Peyer's patch (tissue), 4 donors: ENCODE measurements at regions not wholly inside any gene's neighbourhood (a gene's known extent, or its start where the extent isn't known, plus 50 kb on each side); places are given as distances from the start of the nearest gene placed in this dataset.

Source experiments
- DNase-seq, 3 donors: peaks; one replicate each; pipeline ENCODE4 v3.0.0-alpha.2; 2017 to 2019
- H3K27ac ChIP-seq, 4 donors: fragments of 200-600 bp; sonication (generic); one replicate each; pipeline ENCODE4 v1.5.1; 2016 to 2019
- H3K27me3 ChIP-seq, 2 donors: fragments of 200-600 bp; sonication (generic); one replicate each; pipeline ENCODE4 v1.5.1; 2019
- H3K36me3 ChIP-seq, 3 donors: fragments of 200-600 bp; sonication (generic); one replicate each; pipeline ENCODE4 v1.5.1; 2016 to 2019
- H3K4me1 ChIP-seq, 4 donors: fragments of 200-600 bp; sonication (generic); one replicate each; pipeline ENCODE4 v1.5.1; 2016 to 2019
- H3K4me3 ChIP-seq, 4 donors: fragments of 200-600 bp; sonication (generic); 1 replicate in 3 of 4; 2 replicates in 1 of 4; pipeline ENCODE4 v1.5.1; 2016 to 2019; ENCODE audit warnings: mild to moderate bottlenecking in 1 of 4
- H3K9me3 ChIP-seq, 4 donors: fragments of 200-600 bp; sonication (generic); one replicate each; pipeline ENCODE4 v1.5.1; 2016 to 2019; ENCODE audit warnings: mild to moderate bottlenecking in 1 of 4
- CTCF ChIP-seq, 6 experiments: fragments of 450-650 bp in 4 of 6; fragments of 200-600 bp in 2 of 6; sonication (generic) in 1 of 6; IDR thresholded peaks; one replicate each; pipeline ENCODE4 v1.5.1; 2017 to 2019; ENCODE audit warnings: antibody characterized with exemption in 6 of 6, mild to moderate bottlenecking in 3 of 6, moderate library complexity in 1 of 6
- POLR2A ChIP-seq, 2 donors: fragments of 450-650 bp; IDR thresholded peaks; one replicate each; pipeline ENCODE4 v1.5.1; 2017; ENCODE audit warnings: antibody characterized with exemption in 2 of 2, mild to moderate bottlenecking in 2 of 2, moderate library complexity in 2 of 2

GRCh38 chr5:135120951-135121350, 86.9 kb upstream of the PITX1 start:
- H3K4me3 ChIP-seq: no peak overlapping the region
- no peaks in the 10 kb centered on the region for H3K9me3 ChIP-seq
- H3K27me3 ChIP-seq: no peaks in the 10 kb centered on the region
- no peak overlapping the region for H3K27ac ChIP-seq
- DNase-seq: peak in 1 of 3 donors; percentile 7
- no peaks in the 10 kb centered on the region for H3K4me1 ChIP-seq
- H3K36me3 ChIP-seq: no peaks in the 10 kb centered on the region
- TF ChIP-seq CTCF (IDR thresholded peaks at IDR 0.05) (no peak), POLR2A (IDR thresholded peaks at IDR 0.05) (no peak)

DNA sequence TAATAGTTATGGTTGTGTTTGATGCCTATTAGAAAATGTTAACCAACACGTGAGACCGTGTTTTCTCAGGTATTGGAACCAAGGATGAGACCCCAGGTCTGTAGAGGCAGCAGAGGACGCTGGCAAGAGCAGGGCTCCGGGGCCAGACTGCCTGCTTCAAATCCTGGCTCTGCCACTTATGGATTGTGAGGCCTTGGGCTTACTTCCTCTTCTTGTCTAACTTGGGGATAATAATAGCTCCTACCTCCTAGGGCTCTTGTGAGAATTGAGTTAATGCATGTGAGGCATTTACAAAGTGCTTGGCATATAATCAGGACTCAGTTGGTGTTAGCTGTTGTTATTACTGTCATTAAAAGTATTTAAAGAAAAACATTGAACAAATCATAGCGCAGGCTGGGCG, 85.5 kb upstream of the PITX1 start:
- Histone ChIP-seq H3K4me1 (no peaks in the 10 kb centered on the region), H3K9me3 (no peaks in the 10 kb centered on the region), H3K27ac (no peak overlapping the region), H3K27me3 (no peaks in the 10 kb centered on the region), H3K36me3 (no peaks in the 10 kb centered on the region), H3K4me3 (no peak overlapping the region)
- no peak for TF ChIP-seq POLR2A (IDR thresholded peaks at IDR 0.05)
- TF ChIP-seq CTCF (IDR thresholded peaks at IDR 0.05): no peak
- DNase-seq: peak in 1 of 3 donors; percentile 8

DNA sequence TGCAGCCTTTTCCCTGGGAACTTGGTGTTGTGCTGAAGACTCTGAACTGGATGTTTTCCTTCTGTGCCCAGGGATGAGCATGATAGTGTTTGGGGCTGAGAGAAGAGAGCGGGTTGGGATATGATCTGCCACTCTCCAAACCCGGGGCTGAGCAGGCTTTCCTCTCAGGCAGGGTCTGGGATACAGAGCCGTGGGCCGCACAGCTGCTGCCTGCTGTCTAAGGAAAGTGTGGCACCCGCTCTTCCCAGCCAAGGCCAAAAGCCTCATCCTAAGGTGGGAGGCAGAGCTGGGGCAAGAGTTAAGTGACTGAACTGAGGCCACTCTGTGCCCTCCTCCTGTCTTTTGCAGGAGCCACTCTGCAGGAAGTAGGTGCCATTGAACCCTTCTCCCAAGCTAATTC, 83.6 kb upstream of the PITX1 start:
- H3K27ac ChIP-seq: no peak overlapping the region
- no peak for DNase-seq

GRCh38 chr5:135116160-135116561, 82.1 kb upstream of the PITX1 start:
- peak overlapping the region; percentile 15 to 47 (median 23) for H3K27ac ChIP-seq
- H3K4me3 ChIP-seq: no peak overlapping the region

More for the DNA sequence above, 83.6 kb upstream of the PITX1 start:
- no peaks in the 10 kb centered on the region for H3K36me3 ChIP-seq
- TF ChIP-seq POLR2A (IDR thresholded peaks at IDR 0.05) (no peak), CTCF (IDR thresholded peaks at IDR 0.05) (no peak)
- no peaks in the 10 kb centered on the region for H3K4me1 ChIP-seq
- no peaks in the 10 kb centered on the region for H3K9me3 ChIP-seq
- no peaks in the 10 kb centered on the region for H3K27me3 ChIP-seq
- no peak overlapping the region for H3K4me3 ChIP-seq

GRCh38 chr5:135115591-135115990, 81.6 kb upstream of the PITX1 start:
- peak overlapping the region; percentile 15 to 47 (median 23) for H3K27ac ChIP-seq
- no peak overlapping the region for H3K4me3 ChIP-seq
- TF ChIP-seq CTCF (IDR thresholded peaks at IDR 0.05) (no peak), POLR2A (IDR thresholded peaks at IDR 0.05) (no peak)
- no peak for DNase-seq
- H3K27me3 ChIP-seq: no peaks in the 10 kb centered on the region
- no peaks in the 10 kb centered on the region for H3K9me3 ChIP-seq
- no peaks in the 10 kb centered on the region for H3K4me1 ChIP-seq
- H3K36me3 ChIP-seq: no peaks in the 10 kb centered on the region

More at GRCh38 chr5:135116160-135116561, 82.1 kb upstream of the PITX1 start:
- DNase-seq: peak in 1 of 3 donors; percentile 52
- Histone ChIP-seq H3K4me1 (no peaks in the 10 kb centered on the region), H3K9me3 (no peaks in the 10 kb centered on the region), H3K36me3 (no peaks in the 10 kb centered on the region), H3K27me3 (no peaks in the 10 kb centered on the region)
- no peak for TF ChIP-seq POLR2A (IDR thresholded peaks at IDR 0.05)
- no peak for TF ChIP-seq CTCF (IDR thresholded peaks at IDR 0.05)

GRCh38 chr5:135114759-135115158, 80.7 kb upstream of the PITX1 start:
- H3K9me3 ChIP-seq: no peaks in the 10 kb centered on the region
- DNase-seq: peak in 1 of 3 donors; percentile 3
- H3K27ac ChIP-seq: no peak overlapping the region
- no peaks in the 10 kb centered on the region for H3K4me1 ChIP-seq
- H3K27me3 ChIP-seq: no peaks in the 10 kb centered on the region
- no peak for TF ChIP-seq POLR2A (IDR thresholded peaks at IDR 0.05)
- H3K4me3 ChIP-seq: no peak overlapping the region
- H3K36me3 ChIP-seq: no peaks in the 10 kb centered on the region
